ENCODE measurements at regions not wholly inside any gene's neighbourhood (a gene's known extent, or its start where the extent isn't known, plus 50 kb on each side); places are given as distances from the start of the nearest gene placed in this dataset.

DNA sequence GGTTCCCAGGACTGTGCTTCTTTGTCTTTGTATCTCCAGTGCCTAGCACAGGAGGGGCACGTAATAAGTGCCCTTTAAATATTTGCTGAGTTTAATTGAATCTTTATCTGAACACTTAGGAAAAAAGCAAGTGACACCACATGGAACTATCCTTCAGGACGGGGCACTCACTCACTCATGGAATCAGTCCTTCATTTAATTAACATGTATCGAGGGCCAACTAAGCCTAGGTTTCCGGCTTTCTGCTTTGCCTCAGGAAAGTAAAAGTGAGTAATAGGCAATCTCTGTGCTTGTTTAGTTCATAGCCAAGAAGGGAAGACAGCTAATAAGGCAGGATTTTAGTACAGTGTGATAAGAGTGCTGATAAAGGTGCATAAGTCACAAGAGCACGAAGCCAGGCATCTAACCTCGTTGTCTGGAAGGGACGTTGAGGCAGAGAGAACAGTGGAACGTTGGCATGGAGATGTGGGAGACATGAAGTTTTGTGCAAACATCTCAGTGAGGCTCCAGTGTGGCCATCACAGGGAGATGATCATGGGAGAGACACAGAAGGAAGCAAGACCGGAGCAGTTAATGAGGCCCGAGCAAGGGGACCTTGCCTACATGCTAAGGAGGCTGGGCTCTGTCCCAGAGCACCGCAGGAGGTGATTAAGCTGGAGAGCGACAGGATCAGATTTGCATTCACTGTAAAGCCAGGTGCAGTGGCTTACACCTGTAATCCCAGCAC, 54.1 kb upstream of the TRIM67 start:
- H3K9ac ChIP-seq (ENCODE audit: low read depth in 1 of 2, low read length in 2 of 2): no peak overlapping the region
- H3K36me3 ChIP-seq (ENCODE audit: control insufficient read depth in 4 of 4, insufficient read depth in 3 of 4, low read depth in 1 of 4, low read length in 3 of 4): no peaks in the 10 kb centered on the region
- no peak for DNase-seq (ENCODE audit: low spot score)
- H3K27me3 ChIP-seq (ENCODE audit: control insufficient read depth in 4 of 4, insufficient read depth in 4 of 4, low read length in 3 of 4): no peaks in the 10 kb centered on the region
- 79% methylated on average over 12 of the region's 12 CpGs for WGBS
- no peak overlapping the region for H3K4me3 ChIP-seq (ENCODE audit: low read depth in 1 of 3, low read length in 3 of 3)
- no peak overlapping the region for H3K27ac ChIP-seq (ENCODE audit: low read depth in 1 of 2, low read length in 2 of 2)
- TF ChIP-seq, protein P1, sequence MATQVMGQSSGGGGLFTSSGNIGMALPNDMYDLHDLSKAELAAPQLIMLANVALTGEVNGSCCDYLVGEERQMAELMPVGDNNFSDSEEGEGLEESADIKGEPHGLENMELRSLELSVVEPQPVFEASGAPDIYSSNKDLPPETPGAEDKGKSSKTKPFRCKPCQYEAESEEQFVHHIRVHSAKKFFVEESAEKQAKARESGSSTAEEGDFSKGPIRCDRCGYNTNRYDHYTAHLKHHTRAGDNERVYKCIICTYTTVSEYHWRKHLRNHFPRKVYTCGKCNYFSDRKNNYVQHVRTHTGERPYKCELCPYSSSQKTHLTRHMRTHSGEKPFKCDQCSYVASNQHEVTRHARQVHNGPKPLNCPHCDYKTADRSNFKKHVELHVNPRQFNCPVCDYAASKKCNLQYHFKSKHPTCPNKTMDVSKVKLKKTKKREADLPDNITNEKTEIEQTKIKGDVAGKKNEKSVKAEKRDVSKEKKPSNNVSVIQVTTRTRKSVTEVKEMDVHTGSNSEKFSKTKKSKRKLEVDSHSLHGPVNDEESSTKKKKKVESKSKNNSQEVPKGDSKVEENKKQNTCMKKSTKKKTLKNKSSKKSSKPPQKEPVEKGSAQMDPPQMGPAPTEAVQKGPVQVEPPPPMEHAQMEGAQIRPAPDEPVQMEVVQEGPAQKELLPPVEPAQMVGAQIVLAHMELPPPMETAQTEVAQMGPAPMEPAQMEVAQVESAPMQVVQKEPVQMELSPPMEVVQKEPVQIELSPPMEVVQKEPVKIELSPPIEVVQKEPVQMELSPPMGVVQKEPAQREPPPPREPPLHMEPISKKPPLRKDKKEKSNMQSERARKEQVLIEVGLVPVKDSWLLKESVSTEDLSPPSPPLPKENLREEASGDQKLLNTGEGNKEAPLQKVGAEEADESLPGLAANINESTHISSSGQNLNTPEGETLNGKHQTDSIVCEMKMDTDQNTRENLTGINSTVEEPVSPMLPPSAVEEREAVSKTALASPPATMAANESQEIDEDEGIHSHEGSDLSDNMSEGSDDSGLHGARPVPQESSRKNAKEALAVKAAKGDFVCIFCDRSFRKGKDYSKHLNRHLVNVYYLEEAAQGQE (IDR thresholded peaks at IDR 0.05): no peak
- TF ChIP-seq RXRA (IDR thresholded peaks at IDR 0.05) (no peak), JUND (IDR thresholded peaks at IDR 0.05) (no peak), EGR1 (IDR thresholded peaks at IDR 0.05; ENCODE audit: low read depth in 2 of 2) (no peak), RAD21 (IDR thresholded peaks at IDR 0.05) (no peak), HNF4A (conservative IDR thresholded peaks at IDR 0.05) (no peak), TAF1 (conservative IDR thresholded peaks at IDR 0.05) (no peak), FOXA2 (IDR thresholded peaks at IDR 0.05) (no peak), FOXA1 (IDR thresholded peaks at IDR 0.05) (no peak), SP1 (IDR thresholded peaks at IDR 0.05) (no peak), GABPA (IDR thresholded peaks at IDR 0.05 in 1 of 2, conservative IDR thresholded peaks at IDR 0.05 in 1 of 2) (no peak), YY1 (IDR thresholded peaks at IDR 0.05) (no peak)
- TF ChIP-seq, protein P2, sequence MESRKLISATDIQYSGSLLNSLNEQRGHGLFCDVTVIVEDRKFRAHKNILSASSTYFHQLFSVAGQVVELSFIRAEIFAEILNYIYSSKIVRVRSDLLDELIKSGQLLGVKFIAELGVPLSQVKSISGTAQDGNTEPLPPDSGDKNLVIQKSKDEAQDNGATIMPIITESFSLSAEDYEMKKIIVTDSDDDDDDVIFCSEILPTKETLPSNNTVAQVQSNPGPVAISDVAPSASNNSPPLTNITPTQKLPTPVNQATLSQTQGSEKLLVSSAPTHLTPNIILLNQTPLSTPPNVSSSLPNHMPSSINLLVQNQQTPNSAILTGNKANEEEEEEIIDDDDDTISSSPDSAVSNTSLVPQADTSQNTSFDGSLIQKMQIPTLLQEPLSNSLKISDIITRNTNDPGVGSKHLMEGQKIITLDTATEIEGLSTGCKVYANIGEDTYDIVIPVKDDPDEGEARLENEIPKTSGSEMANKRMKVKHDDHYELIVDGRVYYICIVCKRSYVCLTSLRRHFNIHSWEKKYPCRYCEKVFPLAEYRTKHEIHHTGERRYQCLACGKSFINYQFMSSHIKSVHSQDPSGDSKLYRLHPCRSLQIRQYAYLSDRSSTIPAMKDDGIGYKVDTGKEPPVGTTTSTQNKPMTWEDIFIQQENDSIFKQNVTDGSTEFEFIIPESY (IDR thresholded peaks at IDR 0.05): no peak
- TF ChIP-seq, protein P3, sequence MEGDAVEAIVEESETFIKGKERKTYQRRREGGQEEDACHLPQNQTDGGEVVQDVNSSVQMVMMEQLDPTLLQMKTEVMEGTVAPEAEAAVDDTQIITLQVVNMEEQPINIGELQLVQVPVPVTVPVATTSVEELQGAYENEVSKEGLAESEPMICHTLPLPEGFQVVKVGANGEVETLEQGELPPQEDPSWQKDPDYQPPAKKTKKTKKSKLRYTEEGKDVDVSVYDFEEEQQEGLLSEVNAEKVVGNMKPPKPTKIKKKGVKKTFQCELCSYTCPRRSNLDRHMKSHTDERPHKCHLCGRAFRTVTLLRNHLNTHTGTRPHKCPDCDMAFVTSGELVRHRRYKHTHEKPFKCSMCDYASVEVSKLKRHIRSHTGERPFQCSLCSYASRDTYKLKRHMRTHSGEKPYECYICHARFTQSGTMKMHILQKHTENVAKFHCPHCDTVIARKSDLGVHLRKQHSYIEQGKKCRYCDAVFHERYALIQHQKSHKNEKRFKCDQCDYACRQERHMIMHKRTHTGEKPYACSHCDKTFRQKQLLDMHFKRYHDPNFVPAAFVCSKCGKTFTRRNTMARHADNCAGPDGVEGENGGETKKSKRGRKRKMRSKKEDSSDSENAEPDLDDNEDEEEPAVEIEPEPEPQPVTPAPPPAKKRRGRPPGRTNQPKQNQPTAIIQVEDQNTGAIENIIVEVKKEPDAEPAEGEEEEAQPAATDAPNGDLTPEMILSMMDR (IDR thresholded peaks at IDR 0.05; ENCODE audit: low read depth, low read length, missing input control): no peak
- TF ChIP-seq, protein P4, sequence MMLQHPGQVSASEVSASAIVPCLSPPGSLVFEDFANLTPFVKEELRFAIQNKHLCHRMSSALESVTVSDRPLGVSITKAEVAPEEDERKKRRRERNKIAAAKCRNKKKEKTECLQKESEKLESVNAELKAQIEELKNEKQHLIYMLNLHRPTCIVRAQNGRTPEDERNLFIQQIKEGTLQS (IDR thresholded peaks at IDR 0.05): no peak
- TF ChIP-seq, protein P5, sequence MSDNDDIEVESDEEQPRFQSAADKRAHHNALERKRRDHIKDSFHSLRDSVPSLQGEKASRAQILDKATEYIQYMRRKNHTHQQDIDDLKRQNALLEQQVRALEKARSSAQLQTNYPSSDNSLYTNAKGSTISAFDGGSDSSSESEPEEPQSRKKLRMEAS (IDR thresholded peaks at IDR 0.05): no peak
- H3K9me3 ChIP-seq (ENCODE audit: control insufficient read depth in 4 of 4, low read length in 3 of 4): peaks cover 0 to 2% (median under 1%) of the 10 kb centered on the region in 4 donors
- H3K4me1 ChIP-seq (ENCODE audit: control insufficient read depth in 4 of 4, insufficient read depth in 4 of 4, low read length in 3 of 4): no peaks in the 10 kb centered on the region
